Colonic mucosa (tissue), 4 donors: ENCODE measurements at regions not wholly inside any gene's neighbourhood (a gene's known extent, or its start where the extent isn't known, plus 50 kb on each side); places are given as distances from the start of the nearest gene placed in this dataset.

ENCODE experiments used
- DNase-seq: peaks from one replicate; pipeline ENCODE4 v3.0.0-alpha.2; 2020
- H3K27ac ChIP-seq: fragments of 200-600 bp; one replicate; pipeline ENCODE4 v1.8.0; 2021
- H3K27me3 ChIP-seq: fragments of 200-600 bp; one replicate; pipeline ENCODE4 v1.8.0; 2021
- H3K36me3 ChIP-seq: fragments of 200-600 bp; one replicate; pipeline ENCODE4 v1.8.0; 2021
- H3K4me1 ChIP-seq: fragments of 200-600 bp; one replicate; pipeline ENCODE4 v1.8.0; 2021; ENCODE audit warnings: mild to moderate bottlenecking
- H3K4me3 ChIP-seq: fragments of 200-600 bp; one replicate; pipeline ENCODE4 v1.8.0; 2021
- H3K9ac ChIP-seq, 2 donors: one replicate each; pipeline ENCODE4 v1.7.0; 2013; ENCODE audit warnings: control low read depth in 2 of 2, low read depth in 2 of 2, low read length in 2 of 2
- H3K9me3 ChIP-seq: fragments of 200-600 bp; one replicate; pipeline ENCODE4 v1.8.0; 2021
- CTCF ChIP-seq: fragments of 200-600 bp; IDR thresholded peaks from one replicate; pipeline ENCODE4 v1.8.0; 2022; ENCODE audit warnings: antibody characterized with exemption, mild to moderate bottlenecking
- intact Hi-C: fragments of 100-400 bp; cut with DNase I; formaldehyde crosslinking; loops from one replicate; pipeline ENCODE4 v1.14.1; 2022
- donor health status: healthy.
- donor health status: DM: no; HTN: no; CAD: no.
- donor health status: DM: no; HTN: no; CAD: no.

GRCh38 chr2:150389447-150389846, 98.0 kb downstream of the RND3 start:
- no peak overlapping the region for H3K9ac ChIP-seq
- intact Hi-C loops: no loop called here
- no peak overlapping the region for H3K27ac ChIP-seq
- H3K36me3 ChIP-seq: no peaks in the 10 kb centered on the region
- H3K27me3 ChIP-seq: no peaks in the 10 kb centered on the region
- no peak overlapping the region for H3K4me3 ChIP-seq
- TF ChIP-seq CTCF: no peak
- no peaks in the 10 kb centered on the region for H3K9me3 ChIP-seq
- DNase-seq: no peak
- no peaks in the 10 kb centered on the region for H3K4me1 ChIP-seq

- Histone ChIP-seq H3K9ac (no peak overlapping the region), H3K4me1 (no peaks in the 10 kb centered on the region), H3K27me3 (no peaks in the 10 kb centered on the region), H3K36me3 (no peaks in the 10 kb centered on the region), H3K9me3 (no peaks in the 10 kb centered on the region), H3K4me3 (no peak overlapping the region), H3K27ac (no peak overlapping the region)
- DNase-seq: no peak
- intact Hi-C loops: no loop called here
- no peak for TF ChIP-seq CTCF
Measured at GRCh38 chr2:150388289-150388625, 99.2 kb downstream of the RND3 start.

GRCh38 chr2:150387586-150388288, 99.7 kb downstream of the RND3 start:
- H3K9ac ChIP-seq: no peak overlapping the region
- intact Hi-C loops: no loop called here
- no peak for TF ChIP-seq CTCF
- H3K36me3 ChIP-seq: no peaks in the 10 kb centered on the region
- H3K27ac ChIP-seq: no peak overlapping the region
- H3K27me3 ChIP-seq: no peaks in the 10 kb centered on the region
- DNase-seq: no peak
- no peak overlapping the region for H3K4me3 ChIP-seq
- no peaks in the 10 kb centered on the region for H3K4me1 ChIP-seq
- H3K9me3 ChIP-seq: no peaks in the 10 kb centered on the region

- DNase-seq: no peak
- Histone ChIP-seq H3K27me3 (no peaks in the 10 kb centered on the region), H3K9me3 (no peaks in the 10 kb centered on the region), H3K9ac (no peak overlapping the region), H3K27ac (no peak overlapping the region), H3K36me3 (no peaks in the 10 kb centered on the region), H3K4me3 (no peak overlapping the region), H3K4me1 (no peaks in the 10 kb centered on the region)
- intact Hi-C loops: no loop called here
- TF ChIP-seq CTCF: no peak
Measured at GRCh38 chr2:150385211-150385610, 102.3 kb downstream of the RND3 start.

GRCh38 chr2:150383587-150383986, 103.9 kb downstream of the RND3 start:
- no peaks in the 10 kb centered on the region for H3K27me3 ChIP-seq
- no peaks in the 10 kb centered on the region for H3K9me3 ChIP-seq
- no peak for DNase-seq
- no peak for TF ChIP-seq CTCF
- H3K36me3 ChIP-seq: no peaks in the 10 kb centered on the region
- H3K4me1 ChIP-seq: no peaks in the 10 kb centered on the region
- intact Hi-C loops: no loop called here
- no peak overlapping the region for H3K4me3 ChIP-seq
- no peak overlapping the region for H3K27ac ChIP-seq
- no peak overlapping the region for H3K9ac ChIP-seq
